ENCODE measurements at regions not wholly inside any gene's neighbourhood (a gene's known extent, or its start where the extent isn't known, plus 50 kb on each side); places are given as distances from the start of the nearest gene placed in this dataset.

DNA sequence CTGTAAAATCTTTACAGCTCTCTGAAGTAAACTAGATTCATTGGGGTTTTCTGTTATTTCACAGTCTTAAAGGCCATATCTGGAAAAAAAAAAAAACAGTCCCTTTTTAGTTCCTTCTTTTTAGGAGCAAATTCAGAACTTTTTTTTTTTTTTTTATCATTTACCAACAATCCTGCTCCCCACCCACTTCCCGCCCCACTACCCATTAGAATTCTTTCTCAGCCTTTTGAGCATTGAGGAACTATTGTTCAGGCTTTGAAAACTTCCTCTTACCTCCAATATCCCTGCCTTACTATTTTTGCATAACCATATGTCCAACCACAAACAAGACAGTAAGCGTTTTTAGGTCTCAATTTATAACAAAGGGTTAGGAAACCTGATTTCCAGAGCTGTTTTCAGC, 330.1 kb downstream of the PLPP3 start:
- no peak for TF ChIP-seq POLR2A (IDR thresholded peaks at IDR 0.05)
- TF ChIP-seq, protein P1, sequence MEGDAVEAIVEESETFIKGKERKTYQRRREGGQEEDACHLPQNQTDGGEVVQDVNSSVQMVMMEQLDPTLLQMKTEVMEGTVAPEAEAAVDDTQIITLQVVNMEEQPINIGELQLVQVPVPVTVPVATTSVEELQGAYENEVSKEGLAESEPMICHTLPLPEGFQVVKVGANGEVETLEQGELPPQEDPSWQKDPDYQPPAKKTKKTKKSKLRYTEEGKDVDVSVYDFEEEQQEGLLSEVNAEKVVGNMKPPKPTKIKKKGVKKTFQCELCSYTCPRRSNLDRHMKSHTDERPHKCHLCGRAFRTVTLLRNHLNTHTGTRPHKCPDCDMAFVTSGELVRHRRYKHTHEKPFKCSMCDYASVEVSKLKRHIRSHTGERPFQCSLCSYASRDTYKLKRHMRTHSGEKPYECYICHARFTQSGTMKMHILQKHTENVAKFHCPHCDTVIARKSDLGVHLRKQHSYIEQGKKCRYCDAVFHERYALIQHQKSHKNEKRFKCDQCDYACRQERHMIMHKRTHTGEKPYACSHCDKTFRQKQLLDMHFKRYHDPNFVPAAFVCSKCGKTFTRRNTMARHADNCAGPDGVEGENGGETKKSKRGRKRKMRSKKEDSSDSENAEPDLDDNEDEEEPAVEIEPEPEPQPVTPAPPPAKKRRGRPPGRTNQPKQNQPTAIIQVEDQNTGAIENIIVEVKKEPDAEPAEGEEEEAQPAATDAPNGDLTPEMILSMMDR (IDR thresholded peaks at IDR 0.05), result no peak

Measured in tibial nerve (tissue), 3 donors.